BE2C (cell line): ENCODE measurements at regions not wholly inside any gene's neighbourhood (a gene's known extent, or its start where the extent isn't known, plus 50 kb on each side); places are given as distances from the start of the nearest gene placed in this dataset.
"Not testable (repeated sequence)": the region's sequence is repeated elsewhere in the genome, so short reads cannot be mapped to it uniquely, and the experiment has no call there.

Experiments
- DNase-seq: peaks from one replicate; pipeline ENCODE4 v3.0.0-alpha.2; 2020
- H3K27me3 ChIP-seq: fragments of 250-450 bp; sonication (Bioruptor Pico); 2 replicates; pipeline ENCODE4 v1.5.1; 2020; ENCODE audit warnings: mild to moderate bottlenecking
- H3K36me3 ChIP-seq: fragments of 250-450 bp; sonication (Bioruptor Pico); 2 replicates; pipeline ENCODE4 v1.5.1; 2020; ENCODE audit warnings: mild to moderate bottlenecking
- H3K4me1 ChIP-seq: fragments of 250-450 bp; sonication (Bioruptor Pico); 2 replicates; pipeline ENCODE4 v1.5.1; 2020
- H3K4me3 ChIP-seq: 2 replicates; pipeline ENCODE4 v1.5.1; 2011; ENCODE audit warnings: low read depth, low read length
- H3K9me3 ChIP-seq: fragments of 250-450 bp; sonication (Bioruptor Pico); 2 replicates; pipeline ENCODE4 v1.5.1; 2020
- TF ChIP-seq, protein P1 (sequence below): IDR thresholded peaks from 2 replicates; pipeline ENCODE4 v1.5.1; 2012; ENCODE audit warnings: mild to moderate bottlenecking, low read depth, low read length

GRCh38 chr1:245000872-245001188, 136.5 kb upstream of the HNRNPU start:
- Histone ChIP-seq H3K4me3 (no peak overlapping the region), H3K9me3 (no peaks in the 10 kb centered on the region), H3K36me3 (no peaks in the 10 kb centered on the region), H3K27me3 (no peaks in the 10 kb centered on the region), H3K4me1 (no peaks in the 10 kb centered on the region)
- DNase-seq: no peak
- TF ChIP-seq, protein P1, sequence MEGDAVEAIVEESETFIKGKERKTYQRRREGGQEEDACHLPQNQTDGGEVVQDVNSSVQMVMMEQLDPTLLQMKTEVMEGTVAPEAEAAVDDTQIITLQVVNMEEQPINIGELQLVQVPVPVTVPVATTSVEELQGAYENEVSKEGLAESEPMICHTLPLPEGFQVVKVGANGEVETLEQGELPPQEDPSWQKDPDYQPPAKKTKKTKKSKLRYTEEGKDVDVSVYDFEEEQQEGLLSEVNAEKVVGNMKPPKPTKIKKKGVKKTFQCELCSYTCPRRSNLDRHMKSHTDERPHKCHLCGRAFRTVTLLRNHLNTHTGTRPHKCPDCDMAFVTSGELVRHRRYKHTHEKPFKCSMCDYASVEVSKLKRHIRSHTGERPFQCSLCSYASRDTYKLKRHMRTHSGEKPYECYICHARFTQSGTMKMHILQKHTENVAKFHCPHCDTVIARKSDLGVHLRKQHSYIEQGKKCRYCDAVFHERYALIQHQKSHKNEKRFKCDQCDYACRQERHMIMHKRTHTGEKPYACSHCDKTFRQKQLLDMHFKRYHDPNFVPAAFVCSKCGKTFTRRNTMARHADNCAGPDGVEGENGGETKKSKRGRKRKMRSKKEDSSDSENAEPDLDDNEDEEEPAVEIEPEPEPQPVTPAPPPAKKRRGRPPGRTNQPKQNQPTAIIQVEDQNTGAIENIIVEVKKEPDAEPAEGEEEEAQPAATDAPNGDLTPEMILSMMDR: no peak

- not testable (repeated sequence) for H3K27me3 ChIP-seq, H3K4me3 ChIP-seq, H3K4me1 ChIP-seq, H3K9me3 ChIP-seq, DNase-seq, H3K36me3 ChIP-seq
Observed at GRCh38 chr1:244999644-245000043, 135.3 kb upstream of the HNRNPU start.

- Histone ChIP-seq H3K36me3 (no peaks in the 10 kb centered on the region), H3K4me3 (no peak overlapping the region), H3K9me3 (no peaks in the 10 kb centered on the region), H3K27me3 (no peaks in the 10 kb centered on the region), H3K4me1 (no peaks in the 10 kb centered on the region)
- TF ChIP-seq, protein P1: no peak
- DNase-seq: no peak
Observed at GRCh38 chr1:244998717-244999346, 134.5 kb upstream of the HNRNPU start.

- no peaks in the 10 kb centered on the region for H3K27me3 ChIP-seq
- no peaks in the 10 kb centered on the region for H3K36me3 ChIP-seq
- no peak overlapping the region for H3K4me3 ChIP-seq
- TF ChIP-seq, protein P1: no peak
- H3K4me1 ChIP-seq: no peaks in the 10 kb centered on the region
- no peak for DNase-seq
- H3K9me3 ChIP-seq: no peaks in the 10 kb centered on the region
Observed at GRCh38 chr1:244995602-244996400, 131.5 kb upstream of the HNRNPU start.

- H3K4me1 ChIP-seq: no peaks in the 10 kb centered on the region
- H3K36me3 ChIP-seq: no peaks in the 10 kb centered on the region
- no peaks in the 10 kb centered on the region for H3K27me3 ChIP-seq
- H3K4me3 ChIP-seq: no peak overlapping the region
- DNase-seq: no peak
- no peaks in the 10 kb centered on the region for H3K9me3 ChIP-seq
- TF ChIP-seq, protein P1: no peak
Observed at GRCh38 chr1:244992833-244993232, 128.5 kb upstream of the HNRNPU start.

GRCh38 chr1:244989813-244990212, 125.5 kb upstream of the HNRNPU start:
- TF ChIP-seq, protein P1: no peak
- no peaks in the 10 kb centered on the region for H3K27me3 ChIP-seq
- DNase-seq: no peak

More at GRCh38 chr1:244989813-244990212, 125.5 kb upstream of the HNRNPU start:
- Histone ChIP-seq H3K9me3 (no peaks in the 10 kb centered on the region), H3K4me3 (no peak overlapping the region), H3K4me1 (no peaks in the 10 kb centered on the region), H3K36me3 (no peaks in the 10 kb centered on the region)
